A549 (cell line): ENCODE measurements at regions not wholly inside any gene's neighbourhood (a gene's known extent, or its start where the extent isn't known, plus 50 kb on each side); places are given as distances from the start of the nearest gene placed in this dataset.

Experiments used
- ATAC-seq, 2 experiments: fragments of 200-7000 bp in 1 of 2; fragments of >200 bp in 1 of 2; cut with Nextera tagmentation in 1 of 2; cut with Tn5 transposase in 1 of 2; 3 replicates each; pipeline versions ENCODE4 v1.8.0 to v1.9.1; 2018 to 2020; ENCODE audit warnings: mild to moderate bottlenecking in 1 of 2, moderate library complexity in 1 of 2
- CTCF ChIA-PET: fragments of 300-600 bp; sonication (Branson Sonifier 250); formaldehyde crosslinking; extraction: SDS; loops from one replicate; lab custom pipeline; 2021; ENCODE audit warnings: antibody characterized with exemption, inconsistent platforms; lab: Yijun Ruan, JAX
- POLR2A ChIA-PET: fragments of 350-600 bp; formaldehyde crosslinking; extraction: SDS; loops from one replicate; lab custom pipeline; 2021; ENCODE audit warnings: antibody characterized with exemption, inconsistent platforms; lab: Yijun Ruan, JAX
- DNase-seq, 2 experiments: peaks; one replicate each; pipeline versions ENCODE4 v3.0.0 to v3.0.0-alpha.2; 2011 to 2016; ENCODE audit warnings: low read depth in 1 of 2, low spot score in 1 of 2
- FAIRE-seq: peaks from 2 replicates; lab custom pipeline; 2011; peaks lifted over from hg19 to GRCh38; lab: Jason Lieb, UNC
- H3K27ac ChIP-seq, 2 experiments: fragments of >200 bp; sonication (Bioruptor Twin); formaldehyde crosslinking; 3 replicates each; pipeline ENCODE4 v1.5.1; 2016 to 2017
- H3K4me1 ChIP-seq: fragments of >200 bp; sonication (Bioruptor Twin); formaldehyde crosslinking; 3 replicates; pipeline ENCODE4 v1.6.1; 2016
- H3K4me2 ChIP-seq: fragments of >200 bp; sonication (Bioruptor Twin); formaldehyde crosslinking; 3 replicates; pipeline ENCODE4 v1.6.1; 2016
- H3K4me3 ChIP-seq: fragments of >200 bp; sonication (Bioruptor Twin); formaldehyde crosslinking; 3 replicates; pipeline ENCODE4 v1.5.1; 2016
- H3K9me3 ChIP-seq: fragments of >200 bp; sonication (Bioruptor Twin); formaldehyde crosslinking; 3 replicates; pipeline ENCODE4 v1.6.1; 2016
- BHLHE40 ChIP-seq: IDR thresholded peaks from 2 replicates; pipeline ENCODE4 v1.6.1; 2012; ENCODE audit warnings: low read depth, low read length, inconsistent platforms
- CBX8 ChIP-seq: fragments of 200-600 bp; sonication (generic); IDR thresholded peaks from 2 replicates; pipeline ENCODE4 v1.6.1; 2016
- CHD2 ChIP-seq: fragments of 150-350 bp; IDR thresholded peaks from 2 replicates; pipeline ENCODE4 v1.6.1; 2014; ENCODE audit warnings: low read length; ENCODE audit not compliant: partially characterized antibody
- CHD4 ChIP-seq: fragments of 200-600 bp; sonication (generic); IDR thresholded peaks from 2 replicates; pipeline ENCODE4 v1.6.1; 2016; ENCODE audit warnings: antibody characterized with exemption, mild to moderate bottlenecking, borderline replicate concordance
- EHMT2 ChIP-seq: fragments of 200-600 bp; sonication (generic); IDR thresholded peaks from 2 replicates; pipeline ENCODE4 v1.6.1; 2016; ENCODE audit warnings: antibody characterized with exemption, low read depth, mild to moderate bottlenecking, moderate library complexity
- FOSL2 ChIP-seq, 2 experiments: fragments of 450-650 bp in 1 of 2; fragments of >200 bp in 1 of 2; sonication (Bioruptor Twin) in 1 of 2; formaldehyde crosslinking; IDR thresholded peaks; 2 replicates each; pipeline versions ENCODE4 v1.5.0 to v1.6.1; 2016 to 2020; ENCODE audit warnings: mild to moderate bottlenecking in 1 of 2, moderate library complexity in 1 of 2
- FOXS1 ChIP-seq: fragments of 250-450 bp; sonication (Bioruptor Pico); IDR thresholded peaks from 2 replicates; pipeline ENCODE4 v1.5.0; 2020; ENCODE audit warnings: mild to moderate bottlenecking, moderate library complexity
- HDAC2 ChIP-seq: fragments of 200-600 bp; sonication (generic); IDR thresholded peaks from 2 replicates; pipeline ENCODE4 v1.6.1; 2016
- HEYL ChIP-seq: fragments of 250-450 bp; sonication (Bioruptor Pico); IDR thresholded peaks from 2 replicates; pipeline ENCODE4 v1.8.0; 2021; ENCODE audit warnings: mild to moderate bottlenecking, moderate library complexity
- HOXB13 ChIP-seq: fragments of 250-450 bp; sonication (Bioruptor Pico); IDR thresholded peaks from 2 replicates; pipeline ENCODE4 v1.5.0; 2020; ENCODE audit warnings: low read depth, mild to moderate bottlenecking, moderate library complexity
- HOXB5 ChIP-seq: fragments of 250-450 bp; sonication (Bioruptor Pico); IDR thresholded peaks from 2 replicates; pipeline ENCODE4 v1.5.0; 2020; ENCODE audit warnings: mild to moderate bottlenecking, moderate library complexity
- JUN ChIP-seq, 2 experiments: fragments of >200 bp; sonication (Bioruptor Twin); formaldehyde crosslinking; IDR thresholded peaks; 2 replicates in 1 of 2; 3 replicates in 1 of 2; pipeline ENCODE4 v1.6.1; 2016 to 2017
- MAFK ChIP-seq: fragments of 450-650 bp; IDR thresholded peaks from 2 replicates; pipeline ENCODE4 v1.6.1; 2014; ENCODE audit not compliant: partially characterized antibody
- MAZ ChIP-seq: fragments of 150-350 bp; IDR thresholded peaks from 2 replicates; pipeline ENCODE4 v1.6.1; 2014; ENCODE audit warnings: antibody characterized with exemption, low read depth, low read length, borderline replicate concordance
- NFE2L2 ChIP-seq: fragments of 150-350 bp; conservative IDR thresholded peaks from 2 replicates; pipeline ENCODE4 v1.6.1; 2014; ENCODE audit warnings: low read length
- NPAS2 ChIP-seq: fragments of 250-450 bp; sonication (Bioruptor Pico); IDR thresholded peaks from 2 replicates; pipeline ENCODE4 v1.8.0; 2022; ENCODE audit warnings: mild to moderate bottlenecking, moderate library complexity, borderline replicate concordance
- NR3C1 ChIP-seq: fragments of >200 bp; sonication (Bioruptor Twin); formaldehyde crosslinking; IDR thresholded peaks from 3 replicates; pipeline ENCODE4 v1.6.1; 2017
- RCOR1 ChIP-seq: fragments of 150-350 bp; IDR thresholded peaks from 2 replicates; pipeline ENCODE4 v1.6.1; 2014; ENCODE audit warnings: antibody characterized with exemption, low read length, low read depth
- RFX5 ChIP-seq: fragments of 450-650 bp; IDR thresholded peaks from 2 replicates; pipeline ENCODE4 v1.7.1; 2014; ENCODE audit warnings: antibody characterized with exemption, mild to moderate bottlenecking, moderate library complexity
- TFCP2L1 ChIP-seq: fragments of 250-450 bp; sonication (Bioruptor Pico); IDR thresholded peaks from 2 replicates; pipeline ENCODE4 v1.5.0; 2021; ENCODE audit warnings: mild to moderate bottlenecking
- ZFP36 ChIP-seq: fragments of 450-650 bp; IDR thresholded peaks from 2 replicates; pipeline ENCODE4 v1.6.1; 2014; ENCODE audit warnings: borderline replicate concordance; ENCODE audit not compliant: partially characterized antibody
- WGBS: methylation state at CpG from one replicate; pipeline ENCODE4 v1.1.6; 2017; ENCODE audit errors: missing lambda C conversion rate; 5-methylcytosine and 5-hydroxymethylcytosine counted together
- TF ChIP-seq, protein P1 (sequence below): fragments of >200 bp; sonication (Bioruptor Twin); formaldehyde crosslinking; IDR thresholded peaks from 2 replicates; pipeline ENCODE4 v1.6.1; 2016
- TF ChIP-seq, protein P2 (sequence below): IDR thresholded peaks from 2 replicates; pipeline ENCODE4 v1.6.1; 2012
- TF ChIP-seq, protein P3 (sequence below): fragments of >200 bp; sonication (Bioruptor Twin); formaldehyde crosslinking; IDR thresholded peaks from 3 replicates; pipeline ENCODE4 v1.5.1; 2016
- TF ChIP-seq, protein P4 (sequence below): fragments of 250-450 bp; sonication (Bioruptor Pico); IDR thresholded peaks from 2 replicates; pipeline ENCODE4 v1.5.0; 2021; ENCODE audit warnings: mild to moderate bottlenecking, moderate library complexity, borderline replicate concordance
- TF ChIP-seq, protein P5 (sequence below): fragments of 150-350 bp; IDR thresholded peaks from 2 replicates; pipeline ENCODE4 v1.6.1; 2014; ENCODE audit warnings: low read depth, mild to moderate bottlenecking, low read length
- TF ChIP-seq, protein P6 (sequence below): IDR thresholded peaks from 2 replicates; pipeline ENCODE4 v1.6.1; 2012

DNA sequence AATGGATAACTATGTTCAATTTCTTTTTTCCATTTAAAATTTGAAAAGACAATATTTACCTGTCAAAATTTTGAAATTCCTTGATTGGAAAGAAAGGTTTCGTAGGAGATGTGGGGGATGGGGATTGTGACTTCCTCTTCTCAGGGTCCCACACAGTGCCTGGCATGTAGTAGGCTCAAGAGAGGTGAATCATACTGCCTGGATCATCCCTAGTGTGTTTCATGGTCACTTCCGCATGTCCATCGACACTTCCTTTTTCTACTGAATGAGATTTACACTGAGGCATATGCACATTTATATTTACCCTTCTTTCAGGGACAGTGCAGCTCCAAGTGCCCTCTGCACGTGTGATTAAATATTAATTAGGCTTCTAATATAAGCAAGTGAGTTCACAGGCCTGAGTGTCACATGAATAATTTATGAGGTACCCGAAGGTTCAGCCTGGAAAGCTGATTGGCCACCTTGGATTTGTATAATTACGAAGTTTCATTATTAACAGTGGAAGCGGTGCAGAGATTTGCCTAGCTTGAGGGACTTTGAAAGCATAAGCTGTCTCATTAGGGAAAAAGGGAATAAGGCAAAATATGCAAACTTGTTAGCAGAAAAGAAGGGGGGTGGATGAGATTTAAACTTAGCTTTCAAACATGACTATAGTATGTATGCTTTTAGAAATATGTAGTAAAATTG is 177.5 kb upstream of the MMS22L start:
- Histone ChIP-seq H3K9me3 (no peaks in the 10 kb centered on the region), H3K27ac (no peak overlapping the region), H3K4me1 (no peaks in the 10 kb centered on the region), H3K4me3 (no peak overlapping the region), H3K4me2 (no peak overlapping the region)
- FAIRE-seq (no peak), DNase-seq (no peak), ATAC-seq (no peak)
- WGBS: 35% methylated on average over 7 of the region's 7 CpGs
- TF ChIP-seq NR3C1 (no peak), CBX8 (no peak), JUN (IDR thresholded peaks at IDR 0.05) (no peak), EHMT2 (no peak), HOXB13 (CRISPR knock-in tag) (no peak), RFX5 (no peak), NFE2L2 (no peak)
- TF ChIP-seq, protein P1, sequence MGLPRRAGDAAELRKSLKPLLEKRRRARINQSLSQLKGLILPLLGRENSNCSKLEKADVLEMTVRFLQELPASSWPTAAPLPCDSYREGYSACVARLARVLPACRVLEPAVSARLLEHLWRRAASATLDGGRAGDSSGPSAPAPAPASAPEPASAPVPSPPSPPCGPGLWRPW: no peak
- TF ChIP-seq, protein P2, sequence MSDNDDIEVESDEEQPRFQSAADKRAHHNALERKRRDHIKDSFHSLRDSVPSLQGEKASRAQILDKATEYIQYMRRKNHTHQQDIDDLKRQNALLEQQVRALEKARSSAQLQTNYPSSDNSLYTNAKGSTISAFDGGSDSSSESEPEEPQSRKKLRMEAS: no peak
- POLR2A ChIA-PET: no interaction called here
- CTCF ChIA-PET: interaction anchor here (0.6 kb wide), 1 partner anchor 155 kb away, joined by 3 read pairs; no protein-coding TSS in a partner anchor

DNA sequence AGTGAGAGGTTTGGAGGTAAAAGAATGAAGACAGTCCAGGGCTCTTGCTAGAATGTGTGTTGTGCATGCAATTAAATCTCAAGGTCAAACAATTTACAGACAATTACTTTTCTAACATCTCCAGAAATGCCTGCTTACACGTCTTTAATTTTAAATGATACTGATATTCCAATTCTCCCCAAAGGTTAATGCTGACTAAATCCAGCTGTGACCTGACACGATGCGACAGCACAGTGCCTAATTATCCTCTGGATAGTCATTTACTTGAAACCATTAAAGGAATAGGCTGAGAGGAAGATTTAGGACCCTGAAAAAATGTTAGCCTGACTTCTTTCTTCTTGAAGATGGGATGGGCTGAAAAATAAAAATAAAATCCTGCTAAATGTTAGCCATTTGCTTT is 178.2 kb upstream of the MMS22L start:
- Histone ChIP-seq H3K27ac (no peak overlapping the region), H3K4me1 (no peaks in the 10 kb centered on the region), H3K4me3 (no peak overlapping the region), H3K4me2 (no peak overlapping the region), H3K9me3 (no peaks in the 10 kb centered on the region)
- FAIRE-seq (no peak), DNase-seq (no peak), ATAC-seq (no peak)
- ChIA-PET POLR2A (no interaction called here), CTCF (interaction anchor here (0.6 kb wide), 1 partner anchor 155 kb away, joined by 3 read pairs; no protein-coding TSS in a partner anchor)
- WGBS: 36% methylated on average over 3 of the region's 3 CpGs
- no peak for TF ChIP-seq HEYL
- no peak for TF ChIP-seq FOSL2 (IDR thresholded peaks at IDR 0.05)
- TF ChIP-seq FOSL2 (CRISPR knock-in tag; IDR thresholded peaks at IDR 0.05): no peak
- TF ChIP-seq, protein P3, sequence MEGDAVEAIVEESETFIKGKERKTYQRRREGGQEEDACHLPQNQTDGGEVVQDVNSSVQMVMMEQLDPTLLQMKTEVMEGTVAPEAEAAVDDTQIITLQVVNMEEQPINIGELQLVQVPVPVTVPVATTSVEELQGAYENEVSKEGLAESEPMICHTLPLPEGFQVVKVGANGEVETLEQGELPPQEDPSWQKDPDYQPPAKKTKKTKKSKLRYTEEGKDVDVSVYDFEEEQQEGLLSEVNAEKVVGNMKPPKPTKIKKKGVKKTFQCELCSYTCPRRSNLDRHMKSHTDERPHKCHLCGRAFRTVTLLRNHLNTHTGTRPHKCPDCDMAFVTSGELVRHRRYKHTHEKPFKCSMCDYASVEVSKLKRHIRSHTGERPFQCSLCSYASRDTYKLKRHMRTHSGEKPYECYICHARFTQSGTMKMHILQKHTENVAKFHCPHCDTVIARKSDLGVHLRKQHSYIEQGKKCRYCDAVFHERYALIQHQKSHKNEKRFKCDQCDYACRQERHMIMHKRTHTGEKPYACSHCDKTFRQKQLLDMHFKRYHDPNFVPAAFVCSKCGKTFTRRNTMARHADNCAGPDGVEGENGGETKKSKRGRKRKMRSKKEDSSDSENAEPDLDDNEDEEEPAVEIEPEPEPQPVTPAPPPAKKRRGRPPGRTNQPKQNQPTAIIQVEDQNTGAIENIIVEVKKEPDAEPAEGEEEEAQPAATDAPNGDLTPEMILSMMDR: no peak
- no peak for TF ChIP-seq MAZ
- no peak for TF ChIP-seq MAFK
- TF ChIP-seq CHD4: no peak
- TF ChIP-seq, protein P1: no peak

DNA sequence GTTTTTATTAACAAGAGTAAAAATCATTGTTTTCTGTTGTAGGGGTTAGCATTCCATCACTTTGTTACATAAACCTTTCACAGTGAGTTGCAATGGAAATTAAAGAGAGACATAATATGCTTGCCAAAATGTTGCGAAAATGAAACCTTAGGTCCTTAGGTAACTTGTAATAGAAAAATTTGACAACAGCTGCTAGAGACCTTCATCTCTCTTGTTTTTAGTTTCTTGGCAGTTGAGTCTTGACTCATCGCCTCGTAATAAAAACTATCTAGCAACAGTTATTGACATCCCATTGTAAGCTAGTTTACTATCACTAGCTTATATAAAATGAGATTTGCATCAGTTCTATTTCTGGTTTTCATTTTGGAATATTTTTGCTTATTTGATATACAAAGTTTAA is 179.0 kb upstream of the MMS22L start:
- DNase-seq: no peak
- no peak for FAIRE-seq
- no peak overlapping the region for H3K4me3 ChIP-seq
- ChIA-PET POLR2A (no interaction called here), CTCF (no interaction called here)
- no peaks in the 10 kb centered on the region for H3K4me1 ChIP-seq
- H3K9me3 ChIP-seq: no peaks in the 10 kb centered on the region
- no peak overlapping the region for H3K4me2 ChIP-seq
- 60% methylated on average over 3 of the region's 3 CpGs for WGBS
- no peak for ATAC-seq
- H3K27ac ChIP-seq: no peak overlapping the region
- TF ChIP-seq FOXS1 (CRISPR knock-in tag): no peak
- TF ChIP-seq HEYL: no peak
- no peak for TF ChIP-seq NR3C1
- TF ChIP-seq MAFK: no peak
- TF ChIP-seq HOXB5: no peak
- no peak for TF ChIP-seq RCOR1
- TF ChIP-seq CHD2: no peak
- TF ChIP-seq BHLHE40: no peak
- TF ChIP-seq JUN (IDR thresholded peaks at IDR 0.05): no peak
- TF ChIP-seq ZFP36: no peak
- TF ChIP-seq, protein P4, sequence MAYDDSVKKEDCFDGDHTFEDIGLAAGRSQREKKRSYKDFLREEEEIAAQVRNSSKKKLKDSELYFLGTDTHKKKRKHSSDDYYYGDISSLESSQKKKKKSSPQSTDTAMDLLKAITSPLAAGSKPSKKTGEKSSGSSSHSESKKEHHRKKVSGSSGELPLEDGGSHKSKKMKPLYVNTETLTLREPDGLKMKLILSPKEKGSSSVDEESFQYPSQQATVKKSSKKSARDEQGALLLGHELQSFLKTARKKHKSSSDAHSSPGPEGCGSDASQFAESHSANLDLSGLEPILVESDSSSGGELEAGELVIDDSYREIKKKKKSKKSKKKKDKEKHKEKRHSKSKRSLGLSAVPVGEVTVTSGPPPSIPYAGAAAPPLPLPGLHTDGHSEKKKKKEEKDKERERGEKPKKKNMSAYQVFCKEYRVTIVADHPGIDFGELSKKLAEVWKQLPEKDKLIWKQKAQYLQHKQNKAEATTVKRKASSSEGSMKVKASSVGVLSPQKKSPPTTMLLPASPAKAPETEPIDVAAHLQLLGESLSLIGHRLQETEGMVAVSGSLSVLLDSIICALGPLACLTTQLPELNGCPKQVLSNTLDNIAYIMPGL (CRISPR knock-in tag): no peak
- TF ChIP-seq, protein P5, sequence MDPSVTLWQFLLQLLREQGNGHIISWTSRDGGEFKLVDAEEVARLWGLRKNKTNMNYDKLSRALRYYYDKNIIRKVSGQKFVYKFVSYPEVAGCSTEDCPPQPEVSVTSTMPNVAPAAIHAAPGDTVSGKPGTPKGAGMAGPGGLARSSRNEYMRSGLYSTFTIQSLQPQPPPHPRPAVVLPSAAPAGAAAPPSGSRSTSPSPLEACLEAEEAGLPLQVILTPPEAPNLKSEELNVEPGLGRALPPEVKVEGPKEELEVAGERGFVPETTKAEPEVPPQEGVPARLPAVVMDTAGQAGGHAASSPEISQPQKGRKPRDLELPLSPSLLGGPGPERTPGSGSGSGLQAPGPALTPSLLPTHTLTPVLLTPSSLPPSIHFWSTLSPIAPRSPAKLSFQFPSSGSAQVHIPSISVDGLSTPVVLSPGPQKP: no peak
- TF ChIP-seq, protein P1: no peak
- no peak for TF ChIP-seq NFE2L2
- TF ChIP-seq, protein P6, sequence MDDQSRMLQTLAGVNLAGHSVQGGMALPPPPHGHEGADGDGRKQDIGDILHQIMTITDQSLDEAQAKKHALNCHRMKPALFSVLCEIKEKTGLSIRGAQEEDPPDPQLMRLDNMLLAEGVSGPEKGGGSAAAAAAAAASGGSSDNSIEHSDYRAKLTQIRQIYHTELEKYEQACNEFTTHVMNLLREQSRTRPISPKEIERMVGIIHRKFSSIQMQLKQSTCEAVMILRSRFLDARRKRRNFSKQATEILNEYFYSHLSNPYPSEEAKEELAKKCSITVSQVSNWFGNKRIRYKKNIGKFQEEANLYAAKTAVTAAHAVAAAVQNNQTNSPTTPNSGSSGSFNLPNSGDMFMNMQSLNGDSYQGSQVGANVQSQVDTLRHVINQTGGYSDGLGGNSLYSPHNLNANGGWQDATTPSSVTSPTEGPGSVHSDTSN: no peak
- no peak for TF ChIP-seq NPAS2 (CRISPR knock-in tag)
- TF ChIP-seq TFCP2L1 (CRISPR knock-in tag): no peak
- TF ChIP-seq HDAC2: no peak
